GM12874 (cell line): ENCODE measurements at regions not wholly inside any gene's neighbourhood (a gene's known extent, or its start where the extent isn't known, plus 50 kb on each side); places are given as distances from the start of the nearest gene placed in this dataset.

Source experiments
- TF ChIP-seq, protein P1 (sequence below): IDR thresholded peaks from 2 replicates; pipeline ENCODE4 v1.5.1; 2011; ENCODE audit warnings: low read depth, mild to moderate bottlenecking, control low read depth, low read length, moderate library complexity; ENCODE audit not compliant: insufficient read depth

DNA sequence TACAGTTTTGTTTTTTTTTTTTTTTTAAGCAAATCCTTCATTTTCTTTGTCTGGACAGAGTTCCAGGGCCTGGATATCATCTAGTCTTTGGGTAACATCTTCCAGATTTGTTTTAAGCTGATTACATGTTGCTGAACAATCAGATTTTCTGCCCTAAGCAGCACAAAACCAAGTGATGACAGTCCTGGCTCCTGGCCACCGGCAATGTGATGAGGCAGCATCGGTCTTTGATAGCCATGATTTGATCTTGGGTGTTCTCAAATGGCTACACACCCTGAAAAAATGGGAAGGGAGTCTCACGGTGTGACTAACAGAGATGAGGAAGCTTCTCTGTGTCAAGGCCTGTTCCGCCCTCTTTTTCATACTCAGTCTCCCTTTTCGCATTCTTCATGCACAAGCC lies 708.6 kb upstream of the ZEB2 start:
- TF ChIP-seq, protein P1, sequence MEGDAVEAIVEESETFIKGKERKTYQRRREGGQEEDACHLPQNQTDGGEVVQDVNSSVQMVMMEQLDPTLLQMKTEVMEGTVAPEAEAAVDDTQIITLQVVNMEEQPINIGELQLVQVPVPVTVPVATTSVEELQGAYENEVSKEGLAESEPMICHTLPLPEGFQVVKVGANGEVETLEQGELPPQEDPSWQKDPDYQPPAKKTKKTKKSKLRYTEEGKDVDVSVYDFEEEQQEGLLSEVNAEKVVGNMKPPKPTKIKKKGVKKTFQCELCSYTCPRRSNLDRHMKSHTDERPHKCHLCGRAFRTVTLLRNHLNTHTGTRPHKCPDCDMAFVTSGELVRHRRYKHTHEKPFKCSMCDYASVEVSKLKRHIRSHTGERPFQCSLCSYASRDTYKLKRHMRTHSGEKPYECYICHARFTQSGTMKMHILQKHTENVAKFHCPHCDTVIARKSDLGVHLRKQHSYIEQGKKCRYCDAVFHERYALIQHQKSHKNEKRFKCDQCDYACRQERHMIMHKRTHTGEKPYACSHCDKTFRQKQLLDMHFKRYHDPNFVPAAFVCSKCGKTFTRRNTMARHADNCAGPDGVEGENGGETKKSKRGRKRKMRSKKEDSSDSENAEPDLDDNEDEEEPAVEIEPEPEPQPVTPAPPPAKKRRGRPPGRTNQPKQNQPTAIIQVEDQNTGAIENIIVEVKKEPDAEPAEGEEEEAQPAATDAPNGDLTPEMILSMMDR, result no peak

DNA sequence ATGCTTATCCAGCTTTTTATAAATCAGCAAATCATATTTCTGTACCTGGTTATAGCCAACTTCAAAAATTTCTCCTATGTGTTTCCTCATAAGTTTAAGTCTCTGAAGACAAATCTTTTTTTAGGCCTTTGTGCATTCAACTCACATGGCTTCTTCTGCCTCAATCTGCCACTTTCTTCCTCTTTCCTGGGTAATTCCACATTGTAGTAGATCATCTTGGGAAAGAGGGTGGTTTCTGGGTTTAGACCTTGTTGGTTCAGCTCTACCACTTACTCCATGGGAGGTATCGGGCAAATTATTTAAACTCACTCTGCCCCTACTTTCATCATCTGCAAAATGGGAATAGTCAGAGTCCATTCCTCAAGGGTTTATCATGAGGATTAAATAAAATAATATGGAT lies 707.0 kb upstream of the ZEB2 start:
- TF ChIP-seq, protein P1, result no peak

DNA sequence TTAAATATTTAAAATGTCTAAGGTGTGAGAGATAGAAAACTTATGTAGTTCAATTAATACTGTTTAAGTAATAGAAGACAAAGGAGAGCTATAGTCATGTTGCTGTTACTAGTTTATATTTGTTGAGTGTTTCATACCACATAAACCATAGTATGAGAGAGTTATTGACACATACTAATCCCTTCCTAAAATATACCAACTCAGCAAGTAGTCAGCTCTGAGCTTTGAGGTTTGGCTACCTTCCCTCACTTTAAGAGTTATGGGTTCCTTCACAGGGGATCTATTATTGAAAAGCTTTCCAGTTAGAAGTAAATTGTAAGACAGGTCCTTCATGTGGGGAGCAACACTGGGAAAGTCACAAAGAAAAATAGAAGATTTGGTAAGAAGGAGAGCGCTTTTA lies 701.6 kb upstream of the ZEB2 start:
- TF ChIP-seq, protein P1, result no peak

DNA sequence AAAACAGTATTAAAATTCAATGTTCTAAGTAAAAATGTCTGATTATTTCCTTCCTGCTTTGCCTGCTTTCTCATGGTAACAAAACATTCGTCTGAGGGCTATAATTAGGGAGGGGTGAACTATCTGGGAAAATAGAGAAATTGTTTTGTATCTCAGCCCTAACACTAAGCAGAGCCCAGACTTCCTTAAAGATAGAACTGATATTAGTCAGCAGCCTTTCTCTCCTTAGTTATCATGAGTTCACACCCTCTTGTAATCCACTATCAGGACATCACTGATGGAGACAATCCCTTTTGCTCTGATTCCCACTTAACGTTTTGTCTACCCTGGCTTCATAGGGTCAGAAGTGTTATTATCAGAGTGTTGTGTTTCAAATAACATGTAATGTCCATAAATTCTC lies 701.1 kb upstream of the ZEB2 start:
- TF ChIP-seq, protein P1, result no peak

DNA sequence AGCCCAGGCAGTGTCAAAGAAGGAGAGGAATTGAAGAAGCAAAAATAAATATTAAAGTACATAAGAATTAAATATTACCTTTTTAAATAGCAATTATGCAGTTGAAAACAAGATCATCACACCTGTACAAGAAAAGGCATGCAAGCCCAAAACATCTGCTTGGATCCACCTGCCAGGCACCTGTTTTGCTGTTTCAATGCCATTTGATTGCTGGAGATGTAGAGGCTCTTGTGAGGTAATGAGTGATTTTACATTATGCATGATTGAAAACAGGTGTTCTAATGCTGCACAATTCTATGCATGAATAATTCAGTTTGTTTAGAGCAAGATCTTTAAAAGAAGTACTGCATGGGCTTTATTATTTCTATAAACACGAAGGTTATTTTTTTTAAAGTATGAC lies 700.6 kb upstream of the ZEB2 start:
- TF ChIP-seq, protein P1, result no peak

DNA sequence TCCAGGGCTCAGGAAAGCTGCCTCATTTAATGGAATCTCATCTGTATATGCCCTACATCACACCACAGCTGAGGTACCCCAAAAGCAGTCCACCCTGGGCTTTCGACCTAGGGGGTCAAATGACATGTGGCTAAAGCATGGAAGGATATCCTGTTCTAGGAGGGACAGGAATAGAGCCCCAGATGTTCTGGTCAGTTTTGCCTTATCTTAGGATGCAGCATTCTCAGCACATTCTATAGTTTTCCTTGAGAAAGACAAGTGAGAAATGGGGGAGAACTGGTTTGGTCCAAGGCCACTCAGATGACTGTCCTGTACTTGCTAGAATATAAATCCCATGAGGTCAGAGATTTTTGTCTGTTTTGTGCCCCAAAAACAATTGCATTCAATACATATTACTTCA lies 688.0 kb upstream of the ZEB2 start:
- TF ChIP-seq, protein P1, result no peak

DNA sequence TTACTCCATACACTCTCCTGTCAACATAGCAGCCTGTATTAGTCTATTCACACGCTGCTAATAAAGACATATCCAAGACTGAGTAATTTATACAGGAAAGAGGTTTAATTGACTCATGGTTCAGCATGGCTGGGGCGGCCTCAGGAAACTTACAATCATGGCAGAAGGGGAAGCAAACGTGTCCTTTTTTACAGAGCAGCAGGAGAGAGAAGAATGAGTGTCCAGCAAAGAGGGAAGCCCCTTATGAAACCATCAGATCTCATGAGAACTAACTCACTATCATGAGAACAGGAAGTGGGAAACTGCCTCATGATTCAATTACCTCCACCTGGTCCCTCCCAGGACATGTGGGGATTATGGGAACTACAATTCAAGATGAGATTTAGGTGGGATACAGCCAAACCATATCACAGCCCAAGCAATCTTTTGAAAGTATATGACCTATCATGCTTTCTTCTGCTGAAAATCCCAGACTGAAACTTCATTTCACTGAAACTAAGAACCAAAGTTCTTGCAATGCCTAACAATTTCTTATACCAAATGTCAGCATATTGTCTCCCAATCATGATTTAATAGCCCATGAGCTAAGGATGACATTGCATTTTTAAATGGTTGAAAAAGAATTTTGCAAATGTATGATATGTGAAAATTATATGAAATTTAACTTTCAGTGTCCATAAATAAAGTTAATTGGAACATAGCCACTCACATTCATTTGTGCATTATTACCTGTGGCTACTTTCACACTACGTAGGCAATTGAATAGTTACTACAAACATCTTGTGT lies 686.8 kb upstream of the ZEB2 start:
- TF ChIP-seq, protein P1, result no peak

DNA sequence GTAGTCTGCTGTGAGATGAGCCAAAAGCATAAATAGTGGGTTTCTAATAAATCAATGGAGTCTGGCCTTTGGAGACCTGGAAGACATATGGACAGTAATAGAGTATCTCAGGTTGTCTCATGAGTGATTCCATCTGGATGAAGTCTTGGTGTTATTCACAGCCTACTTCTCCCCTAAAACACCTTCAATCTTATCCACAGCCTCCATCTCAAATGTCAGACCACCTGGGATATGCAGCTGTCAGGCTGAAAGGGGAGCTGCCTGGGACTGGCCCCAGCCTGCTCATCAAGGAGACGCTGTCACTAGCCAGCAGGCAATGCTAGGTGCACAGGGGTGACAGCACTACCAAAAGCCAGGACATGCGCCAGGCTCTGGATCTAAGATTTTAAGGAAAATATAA lies 684.0 kb upstream of the ZEB2 start:
- TF ChIP-seq, protein P1, result no peak
